Left lobe of liver (tissue), 2 donors: ENCODE measurements at regions not wholly inside any gene's neighbourhood (a gene's known extent, or its start where the extent isn't known, plus 50 kb on each side); places are given as distances from the start of the nearest gene placed in this dataset.
"Not testable (repeated sequence)": the region's sequence is repeated elsewhere in the genome, so short reads cannot be mapped to it uniquely, and the experiment has no call there.

Source experiments
- ATAC-seq: fragments of 200-7000 bp; cut with Tn5 transposase; one replicate; pipeline ENCODE4 v1.9.1; 2020; ENCODE audit warnings: mild to moderate bottlenecking, moderate library complexity
- DNase-seq: peaks from one replicate; pipeline ENCODE4 v3.0.0-alpha.2; 2020; ENCODE audit warnings: low spot score
- donor health status: DM: no; HTN: no; CAD: no; lungs with moderate emphysema.
- donor health status: DM: no; HTN: yes; CAD: no.

- ATAC-seq (no peak), DNase-seq (no peak)
Measured at GRCh38 chr10:63836666-63837442, 315.7 kb downstream of the REEP3 start.

DNA sequence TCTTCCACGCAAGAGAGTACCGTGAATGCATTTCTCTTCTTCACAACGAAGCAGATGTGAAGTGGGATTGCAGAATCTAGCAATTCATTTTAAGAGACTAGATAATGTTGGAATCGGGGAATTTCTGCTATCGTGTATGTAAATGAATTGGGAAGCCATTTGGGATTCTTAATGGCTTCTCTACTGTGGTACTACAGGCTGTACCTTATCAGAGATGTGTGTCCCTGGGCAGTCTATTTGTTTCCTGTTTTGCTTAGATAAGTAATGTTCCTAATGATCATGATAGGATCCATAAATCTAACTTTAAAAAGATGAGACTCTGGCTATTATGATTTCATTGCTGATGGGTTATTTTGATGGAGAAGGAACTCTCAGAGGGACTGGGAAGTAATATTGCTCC, 320.6 kb downstream of the REEP3 start:
- ATAC-seq, result no peak
- DNase-seq, result no peak

- ATAC-seq, result no peak
- no peak for DNase-seq
Measured at GRCh38 chr10:63843107-63843506, 321.9 kb downstream of the REEP3 start.

- ATAC-seq, DNase-seq: not testable (repeated sequence)
Measured at GRCh38 chr10:63848871-63849270, 327.7 kb downstream of the REEP3 start.

- ATAC-seq, result peak; percentile 40
- no peak for DNase-seq
Measured at GRCh38 chr10:63862860-63863259, 341.7 kb downstream of the REEP3 start.

DNA sequence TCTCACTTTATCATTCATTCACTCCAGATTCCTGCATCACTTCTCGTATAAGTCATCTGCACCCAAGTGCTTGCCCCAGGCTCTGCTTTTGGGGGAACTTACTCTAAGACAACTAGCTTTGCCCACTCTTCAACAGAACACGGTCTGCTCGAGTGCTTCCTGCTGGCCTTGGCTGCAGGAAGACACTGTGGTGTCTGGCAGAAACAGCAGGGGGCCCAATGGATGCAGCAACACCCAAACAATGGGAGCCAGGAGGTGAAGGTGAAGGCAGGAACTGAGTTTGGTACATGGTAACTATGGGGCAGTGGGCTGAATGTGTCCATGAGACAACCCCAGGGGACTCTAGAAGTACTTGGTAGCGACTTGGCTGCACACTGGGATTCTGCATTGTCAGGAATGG, 344.0 kb downstream of the REEP3 start:
- no peak for DNase-seq
- ATAC-seq, result no peak

DNA sequence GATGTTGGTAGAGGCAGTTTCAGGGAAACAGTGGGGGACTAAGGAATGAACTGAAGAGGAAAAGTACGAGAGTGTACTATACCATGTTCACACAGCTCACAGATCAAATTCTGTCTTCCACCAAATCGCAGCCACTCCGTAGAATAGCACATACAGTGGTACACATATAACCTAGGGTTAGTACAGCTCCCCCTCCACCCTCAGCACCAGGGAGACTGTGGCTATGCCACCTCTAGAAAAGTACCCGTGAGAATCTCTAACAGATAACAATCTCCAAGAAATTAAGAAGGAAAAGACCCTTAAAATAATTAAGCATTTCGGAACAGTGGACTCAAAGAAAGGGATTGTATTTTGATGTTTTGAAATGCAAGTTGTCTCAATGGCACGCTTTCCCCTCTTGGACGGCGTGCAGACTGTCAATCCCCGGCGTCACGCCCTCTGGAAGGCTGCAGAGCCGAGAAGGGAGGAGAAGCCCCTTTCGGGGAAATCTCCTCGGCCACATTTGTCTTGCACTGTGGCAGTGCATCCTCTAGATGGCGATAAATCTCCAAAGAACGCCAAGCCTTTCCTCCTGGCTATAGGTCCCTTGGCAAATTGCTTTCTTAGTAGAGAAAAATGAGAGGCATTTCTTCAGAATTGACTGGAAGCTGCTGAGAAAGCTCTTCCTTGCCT, 345.0 kb downstream of the REEP3 start:
- DNase-seq (no peak), ATAC-seq (peak; percentile 95)

- peak; percentile 65 for ATAC-seq
- no peak for DNase-seq
Measured at GRCh38 chr10:63866747-63867140, 345.5 kb downstream of the REEP3 start.

DNA sequence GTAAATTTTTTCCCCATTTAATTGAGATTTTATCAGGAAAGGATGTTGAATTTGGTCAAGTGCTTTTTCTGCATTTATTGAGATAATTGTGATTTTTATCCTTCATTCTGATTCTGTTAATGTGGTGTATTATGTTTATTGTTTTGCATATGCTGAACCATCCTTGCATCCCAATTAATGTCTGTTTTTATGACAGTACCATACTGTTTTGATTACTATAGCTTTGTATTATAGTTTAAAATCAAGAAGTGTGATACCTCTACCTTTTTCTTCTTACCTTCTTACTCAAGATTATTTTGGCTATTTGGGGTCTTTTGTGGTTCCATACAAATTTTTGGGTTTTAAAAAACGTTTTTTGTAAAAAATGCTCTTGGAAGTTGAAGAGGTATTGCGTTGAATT, 357.2 kb downstream of the REEP3 start:
- no peak for ATAC-seq

GRCh38 chr10:63883861-63884260, 362.7 kb downstream of the REEP3 start:
- no peak for DNase-seq

More for the DNA sequence above, 357.2 kb downstream of the REEP3 start:
- no peak for DNase-seq

GRCh38 chr10:63884426-63884825, 363.2 kb downstream of the REEP3 start:
- DNase-seq (no peak), ATAC-seq (no peak)

More at GRCh38 chr10:63883861-63884260, 362.7 kb downstream of the REEP3 start:
- ATAC-seq, result no peak

DNA sequence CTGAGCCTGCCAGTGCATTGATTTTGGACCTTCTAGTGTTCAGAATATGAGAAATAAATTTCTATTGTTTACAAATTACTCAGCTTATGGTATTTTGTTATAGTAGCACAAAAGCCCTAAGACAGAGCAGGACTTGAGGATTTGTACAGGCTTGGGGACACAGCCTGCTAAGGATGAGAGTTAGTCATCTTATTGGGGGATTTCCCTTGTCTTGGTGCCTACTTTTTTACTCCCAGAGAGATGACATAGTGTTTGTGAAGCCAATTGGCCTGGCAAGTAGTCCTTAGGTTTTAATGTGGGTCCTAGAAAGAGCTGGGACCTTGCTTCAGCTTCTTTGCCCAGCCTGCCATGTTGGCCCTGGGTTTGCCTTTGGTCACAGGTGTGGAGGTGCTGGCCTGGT, 364.0 kb downstream of the REEP3 start:
- ATAC-seq, result no peak

GRCh38 chr10:63886281-63887022, 365.3 kb downstream of the REEP3 start:
- DNase-seq (no peak), ATAC-seq (no peak)

More for the DNA sequence above, 364.0 kb downstream of the REEP3 start:
- no peak for DNase-seq

- ATAC-seq (peak; percentile 73), DNase-seq (peak; percentile 50)
Measured at GRCh38 chr10:63887023-63887589, 365.9 kb downstream of the REEP3 start.

GRCh38 chr10:63887600-63888370, 366.6 kb downstream of the REEP3 start:
- DNase-seq (no peak), ATAC-seq (no peak)

DNA sequence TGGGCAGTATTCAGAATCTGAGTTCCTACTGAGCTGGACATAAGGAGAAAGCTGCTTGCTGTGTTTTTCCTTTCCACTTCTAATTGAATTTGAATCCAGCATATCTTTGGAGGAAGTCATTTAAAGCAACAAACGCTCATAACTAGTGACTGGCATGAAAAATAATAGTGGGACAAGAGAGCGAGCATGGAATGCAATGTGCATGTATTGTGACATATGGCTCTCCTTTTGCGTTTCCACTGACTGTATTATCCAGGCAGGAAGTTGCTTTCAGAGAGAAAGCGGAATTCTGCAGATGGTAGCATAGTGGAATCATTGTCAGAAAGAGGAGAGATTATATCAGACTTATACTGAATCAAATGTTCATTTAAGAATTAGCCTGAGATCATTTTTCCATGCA, 368.6 kb downstream of the REEP3 start:
- DNase-seq (no peak), ATAC-seq (no peak)

DNA sequence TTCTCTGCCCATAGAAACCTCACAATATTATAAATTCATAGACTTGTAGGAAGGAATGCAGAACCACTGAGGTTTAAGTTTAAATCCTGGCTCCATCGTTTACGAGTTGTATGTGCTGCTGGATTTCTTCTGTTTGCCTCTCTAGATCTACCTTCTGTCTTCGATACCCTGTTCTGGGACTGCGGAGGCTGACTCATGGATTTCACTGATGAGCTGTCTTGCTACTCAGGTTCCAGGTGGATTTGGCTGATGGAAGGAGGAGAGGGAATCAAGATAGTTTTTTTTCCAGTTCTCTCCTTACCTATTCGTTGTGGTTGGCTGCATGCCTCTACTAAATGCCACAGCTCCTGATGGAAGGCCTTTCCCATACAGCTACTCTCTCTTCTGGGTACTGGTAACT, 375.8 kb downstream of the REEP3 start:
- no peak for DNase-seq
- ATAC-seq, result no peak

DNA sequence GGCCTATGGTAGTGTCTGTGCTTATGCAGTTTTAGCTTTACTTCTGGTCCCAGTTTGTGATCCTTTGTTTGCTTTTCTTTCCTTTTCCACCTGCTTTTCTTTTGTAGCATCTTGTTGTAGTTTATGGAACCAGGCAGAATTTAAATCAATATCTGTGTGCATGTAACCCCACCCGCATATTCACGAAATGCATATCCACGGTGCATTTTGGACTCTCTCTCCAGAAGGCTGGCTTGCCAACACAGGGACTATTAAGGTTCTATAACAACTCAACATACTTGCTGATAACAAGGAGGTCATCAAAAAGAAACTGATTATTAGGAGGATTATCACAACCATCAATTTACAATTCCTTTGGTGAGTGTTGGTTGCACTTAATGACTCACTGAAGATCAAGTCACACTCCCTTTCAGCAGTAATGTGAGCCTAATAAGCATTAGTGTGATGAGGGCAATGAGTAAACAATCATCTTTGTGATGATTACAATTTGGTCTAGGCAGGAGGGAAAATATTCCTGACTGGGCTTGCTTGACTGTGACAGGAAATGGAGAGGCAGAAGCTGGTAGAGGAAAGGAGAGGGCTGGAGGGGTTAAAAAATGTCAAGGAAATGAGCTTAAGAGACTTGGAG, 378.6 kb downstream of the REEP3 start:
- DNase-seq, result no peak

GRCh38 chr10:63901228-63901627, 380.0 kb downstream of the REEP3 start:
- DNase-seq (no peak), ATAC-seq (no peak)

More for the DNA sequence above, 378.6 kb downstream of the REEP3 start:
- no peak for ATAC-seq

- DNase-seq, result no peak
- no peak for ATAC-seq
Measured at GRCh38 chr10:63901881-63902280, 380.7 kb downstream of the REEP3 start.
